NOMO-1 treated with dmso at 0.1 percent for 144 hours (cell line): ENCODE measurements at regions not wholly inside any gene's neighbourhood (a gene's known extent, or its start where the extent isn't known, plus 50 kb on each side); places are given as distances from the start of the nearest gene placed in this dataset.
A peak's percentile ranks its signal among the peaks of the same experiment; 100 is the strongest.

Experiments
- DNase-seq: peaks from one replicate; lab custom pipeline; 2025; ENCODE audit not compliant: unreplicated experiment; lab: John Stamatoyannopoulos, UW

- DNase-seq: no peak
Observed at GRCh38 chr13:47005756-47006414, 109.0 kb upstream of the HTR2A start.

GRCh38 chr13:47004540-47004939 is 107.7 kb upstream of the HTR2A start:
- no peak for DNase-seq

- no peak for DNase-seq
Observed at GRCh38 chr13:47004027-47004426, 107.2 kb upstream of the HTR2A start.

GRCh38 chr13:47000165-47000564 is 103.3 kb upstream of the HTR2A start:
- DNase-seq: no peak

GRCh38 chr13:46996316-46997030 is 99.6 kb upstream of the HTR2A start:
- no peak for DNase-seq

- peak; percentile 20 for DNase-seq
Observed at GRCh38 chr13:46995874-46996273, 99.0 kb upstream of the HTR2A start.

- DNase-seq: no peak
Observed at GRCh38 chr13:46994492-46994891, 97.6 kb upstream of the HTR2A start.

GRCh38 chr13:46992383-46992952 is 95.6 kb upstream of the HTR2A start:
- DNase-seq: no peak

GRCh38 chr13:46983881-46984280 is 87.0 kb upstream of the HTR2A start:
- no peak for DNase-seq

- DNase-seq: peak; percentile 60
Observed at GRCh38 chr13:46982856-46983582, 86.2 kb upstream of the HTR2A start.

- DNase-seq: no peak
Observed at GRCh38 chr13:46975173-46975572, 78.3 kb upstream of the HTR2A start.

GRCh38 chr13:46968450-46968849 is 71.6 kb upstream of the HTR2A start:
- DNase-seq: no peak

- DNase-seq: no peak
Observed at GRCh38 chr13:46964789-46965527, 68.1 kb upstream of the HTR2A start.

GRCh38 chr13:46963904-46964303 is 67.1 kb upstream of the HTR2A start:
- DNase-seq: no peak

GRCh38 chr13:46962281-46962941 is 65.6 kb upstream of the HTR2A start:
- no peak for DNase-seq

GRCh38 chr13:46961719-46962118 is 64.9 kb upstream of the HTR2A start:
- DNase-seq: peak; percentile 64

GRCh38 chr13:46953941-46954340 is 57.1 kb upstream of the HTR2A start:
- no peak for DNase-seq

- peak; percentile 29 for DNase-seq
Observed at GRCh38 chr13:46953331-46953730, 56.5 kb upstream of the HTR2A start.

- DNase-seq: no peak
Observed at GRCh38 chr13:46951516-46951915, 54.7 kb upstream of the HTR2A start.

GRCh38 chr13:46949211-46949610 is 52.4 kb upstream of the HTR2A start:
- DNase-seq: no peak

GRCh38 chr13:46948338-46948737 is 51.5 kb upstream of the HTR2A start:
- DNase-seq: no peak
